AG04449 (cell line): ENCODE measurements at regions not wholly inside any gene's neighbourhood (a gene's known extent, or its start where the extent isn't known, plus 50 kb on each side); places are given as distances from the start of the nearest gene placed in this dataset.

Experiments
- CTCF ChIA-PET: fragments of 350-600 bp; formaldehyde crosslinking; extraction: SDS; loops from one replicate; lab custom pipeline; 2021; ENCODE audit warnings: antibody characterized with exemption; lab: Yijun Ruan, JAX
- POLR2A ChIA-PET: fragments of 400-600, 350-600 bp; formaldehyde crosslinking; extraction: SDS; loops from one replicate; lab custom pipeline; 2020; ENCODE audit warnings: antibody characterized with exemption, inconsistent platforms; lab: Yijun Ruan, JAX
- DNase-seq: peaks from one replicate; pipeline ENCODE4 v3.0.0-alpha.2; 2010; ENCODE audit warnings: low read depth, low spot score
- H3K4me3 ChIP-seq: 2 replicates; pipeline ENCODE4 v1.5.1; 2011; ENCODE audit warnings: low read depth, mild to moderate bottlenecking, control low read depth, low read length
- TF ChIP-seq, protein P1 (sequence below): IDR thresholded peaks from one replicate; pipeline ENCODE4 v1.5.1; 2011; ENCODE audit warnings: mild to moderate bottlenecking, moderate library complexity, low read length, control low read depth, inconsistent platforms; ENCODE audit not compliant: insufficient read depth; ENCODE audit errors: missing control alignments

DNA sequence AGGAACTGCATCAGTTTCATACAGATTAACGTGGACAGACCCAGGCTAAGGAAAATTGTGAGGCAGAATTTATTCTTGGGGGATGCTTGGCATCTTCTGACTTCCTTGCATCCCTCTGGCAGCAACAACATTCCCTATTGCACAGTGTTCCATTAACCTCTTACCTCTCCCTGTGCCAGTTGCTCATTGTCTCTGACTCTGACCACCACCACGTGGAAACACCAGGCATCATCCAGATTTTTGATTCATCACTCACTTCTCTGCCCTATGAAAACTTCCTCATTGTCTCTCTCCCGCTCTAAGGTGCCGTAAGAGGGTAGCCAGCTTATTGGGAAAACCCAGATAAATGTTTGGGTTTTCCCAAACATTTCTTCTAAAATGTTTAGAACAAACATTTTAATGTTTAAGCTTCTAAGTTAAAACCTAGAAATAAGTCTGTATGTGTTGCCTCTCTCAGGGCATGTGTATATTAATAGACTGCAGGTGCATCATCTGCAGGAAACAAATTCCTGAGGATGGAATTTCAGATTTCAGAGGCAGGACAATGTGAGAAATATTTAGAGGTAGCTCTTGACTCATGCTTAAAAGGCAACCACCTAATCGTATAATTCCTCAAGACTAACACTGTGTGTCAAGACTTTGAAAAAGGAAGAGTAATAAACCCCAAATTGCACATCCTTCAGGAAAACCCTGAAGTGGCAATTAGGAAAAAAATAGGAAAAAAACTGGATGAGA lies 64.5 kb upstream of the SLC35F4 start:
- H3K4me3 ChIP-seq = no peak overlapping the region
- POLR2A ChIA-PET = no interaction called here

DNA sequence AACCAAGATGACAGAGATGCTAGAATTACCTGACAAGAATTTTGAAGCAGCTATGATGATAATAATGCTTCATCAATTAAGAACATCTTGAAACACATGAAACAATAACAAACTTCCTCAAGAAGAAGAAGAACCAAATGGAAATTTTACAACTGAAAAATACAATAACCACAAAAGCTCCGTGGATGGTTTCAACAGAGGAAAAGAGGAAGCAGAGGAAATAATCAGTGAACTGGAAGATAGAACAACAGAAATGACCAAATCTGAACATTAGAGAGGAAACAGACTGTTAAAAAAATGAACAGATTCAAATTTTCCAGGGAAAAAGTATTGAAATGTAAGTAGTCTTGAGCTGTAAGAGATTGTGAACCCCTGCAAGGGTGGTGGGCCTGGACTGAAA lies 62.8 kb upstream of the SLC35F4 start:
- POLR2A ChIA-PET = no interaction called here

More for the DNA sequence above, 64.5 kb upstream of the SLC35F4 start:
- CTCF ChIA-PET = no interaction called here
- no peak for DNase-seq
- TF ChIP-seq, protein P1, sequence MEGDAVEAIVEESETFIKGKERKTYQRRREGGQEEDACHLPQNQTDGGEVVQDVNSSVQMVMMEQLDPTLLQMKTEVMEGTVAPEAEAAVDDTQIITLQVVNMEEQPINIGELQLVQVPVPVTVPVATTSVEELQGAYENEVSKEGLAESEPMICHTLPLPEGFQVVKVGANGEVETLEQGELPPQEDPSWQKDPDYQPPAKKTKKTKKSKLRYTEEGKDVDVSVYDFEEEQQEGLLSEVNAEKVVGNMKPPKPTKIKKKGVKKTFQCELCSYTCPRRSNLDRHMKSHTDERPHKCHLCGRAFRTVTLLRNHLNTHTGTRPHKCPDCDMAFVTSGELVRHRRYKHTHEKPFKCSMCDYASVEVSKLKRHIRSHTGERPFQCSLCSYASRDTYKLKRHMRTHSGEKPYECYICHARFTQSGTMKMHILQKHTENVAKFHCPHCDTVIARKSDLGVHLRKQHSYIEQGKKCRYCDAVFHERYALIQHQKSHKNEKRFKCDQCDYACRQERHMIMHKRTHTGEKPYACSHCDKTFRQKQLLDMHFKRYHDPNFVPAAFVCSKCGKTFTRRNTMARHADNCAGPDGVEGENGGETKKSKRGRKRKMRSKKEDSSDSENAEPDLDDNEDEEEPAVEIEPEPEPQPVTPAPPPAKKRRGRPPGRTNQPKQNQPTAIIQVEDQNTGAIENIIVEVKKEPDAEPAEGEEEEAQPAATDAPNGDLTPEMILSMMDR = no peak

DNA sequence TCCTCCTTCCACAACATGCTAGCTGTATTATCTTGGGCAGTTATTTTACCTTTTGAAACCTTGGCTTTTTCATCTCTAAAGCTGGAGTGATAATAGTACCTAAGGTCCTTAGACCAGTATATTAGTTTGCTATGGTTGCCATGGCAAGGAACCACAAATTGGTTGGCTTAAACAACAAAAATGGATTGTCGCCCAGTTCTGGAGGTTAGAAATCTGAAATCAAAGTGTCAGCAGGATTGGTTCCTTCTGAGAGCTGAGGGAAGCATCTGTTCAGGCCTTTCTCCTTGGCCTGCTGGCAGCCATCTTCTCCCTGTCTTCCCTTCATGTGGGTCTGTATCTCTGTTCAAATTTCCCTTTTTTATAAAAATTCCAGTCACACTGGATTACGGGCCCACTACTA lies 55.5 kb upstream of the SLC35F4 start:
- DNase-seq = no peak
- no peak overlapping the region for H3K4me3 ChIP-seq
- POLR2A ChIA-PET = no interaction called here
- CTCF ChIA-PET = interaction anchor here (1.2 kb wide), 1 partner anchor 38 kb away, joined by 3 read pairs; no protein-coding TSS in a partner anchor
- TF ChIP-seq, protein P1 = no peak

More for the DNA sequence above, 62.8 kb upstream of the SLC35F4 start:
- DNase-seq = no peak
- CTCF ChIA-PET = no interaction called here
- no peak overlapping the region for H3K4me3 ChIP-seq
- TF ChIP-seq, protein P1 = no peak

DNA sequence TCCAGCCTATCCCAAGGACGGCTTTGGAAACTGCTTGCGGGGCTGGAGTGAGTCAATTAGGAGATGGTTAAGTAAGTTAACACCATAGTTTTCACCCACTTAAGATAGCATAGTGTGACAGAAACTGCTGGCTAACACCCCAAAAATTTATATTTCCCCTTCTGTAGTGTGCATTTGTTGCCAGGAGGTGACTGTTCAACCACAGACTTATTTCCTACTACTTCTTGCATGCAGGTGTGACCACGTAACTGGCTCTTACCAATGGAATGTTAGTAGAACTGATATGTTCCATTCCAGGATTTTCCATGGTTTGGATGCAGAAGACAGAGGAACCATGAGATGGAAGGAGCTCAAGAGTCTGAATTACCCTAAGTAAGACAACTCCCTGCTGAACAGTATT lies 52.9 kb upstream of the SLC35F4 start:
- TF ChIP-seq, protein P1 = no peak
- CTCF ChIA-PET = no interaction called here
- POLR2A ChIA-PET = no interaction called here
- no peak overlapping the region for H3K4me3 ChIP-seq
- no peak for DNase-seq
